ENCODE measurements at regions not wholly inside any gene's neighbourhood (a gene's known extent, or its start where the extent isn't known, plus 50 kb on each side); places are given as distances from the start of the nearest gene placed in this dataset.

GRCh38 chr7:26439521-26440232 lies 148.0 kb downstream of the SNX10 start:
- no peak for TF ChIP-seq CTCF (conservative IDR thresholded peaks at IDR 0.05)
- TF ChIP-seq EZH2 (IDR thresholded peaks at IDR 0.05; ENCODE audit: low read depth) = no peak
